HL-60 (cell line): ENCODE measurements at regions not wholly inside any gene's neighbourhood (a gene's known extent, or its start where the extent isn't known, plus 50 kb on each side); places are given as distances from the start of the nearest gene placed in this dataset.

Experiments used
- DNase-seq, 2 experiments: peaks; one replicate each; pipeline ENCODE4 v3.0.0-alpha.2; 2010 to 2020; ENCODE audit warnings: low read depth in 1 of 2, low spot score in 1 of 2
- H3K27ac ChIP-seq: fragments of 250-450 bp; sonication (Bioruptor Pico); replicated peaks from 2 replicates; pipeline ENCODE4 v1.5.1; 2020; ENCODE audit warnings: mild to moderate bottlenecking, moderate library complexity
- H3K27me3 ChIP-seq: fragments of 250-450 bp; sonication (Bioruptor Pico); 2 replicates; pipeline ENCODE4 v1.5.1; 2021; ENCODE audit warnings: mild to moderate bottlenecking, moderate library complexity; ENCODE audit not compliant: insufficient read depth, poor library complexity, severe bottlenecking
- H3K4me3 ChIP-seq: replicated peaks from 2 replicates; pipeline ENCODE4 v1.5.1; 2011; ENCODE audit warnings: mild to moderate bottlenecking, control low read depth, low read length; ENCODE audit not compliant: insufficient read depth
- GABPA ChIP-seq: IDR thresholded peaks from 2 replicates; pipeline ENCODE4 v1.6.1; 2012; ENCODE audit warnings: low read depth
- POLR2AphosphoS5 ChIP-seq: IDR thresholded peaks from 2 replicates; pipeline ENCODE4 v1.6.1; 2012; ENCODE audit warnings: low read depth
- REST ChIP-seq: IDR thresholded peaks from 2 replicates; pipeline ENCODE4 v1.6.1; 2012; ENCODE audit warnings: low read depth; ENCODE audit not compliant: insufficient replicate concordance
- SPI1 ChIP-seq: IDR thresholded peaks from 2 replicates; pipeline ENCODE4 v1.6.1; 2012; ENCODE audit warnings: low read depth, mild to moderate bottlenecking, borderline replicate concordance
- TF ChIP-seq, protein P1 (sequence below): IDR thresholded peaks from one replicate; pipeline ENCODE4 v1.5.1; 2011; ENCODE audit warnings: low read length, control low read depth, inconsistent platforms; ENCODE audit not compliant: insufficient read depth

GRCh38 chr5:60148366-60148765, 254.8 kb upstream of the PDE4D start:
- Histone ChIP-seq H3K27me3 (no peaks in the 10 kb centered on the region), H3K27ac (no peak overlapping the region), H3K4me3 (no peak overlapping the region)
- TF ChIP-seq POLR2AphosphoS5 (no peak), REST (no peak), SPI1 (no peak), GABPA (no peak)
- TF ChIP-seq, protein P1, sequence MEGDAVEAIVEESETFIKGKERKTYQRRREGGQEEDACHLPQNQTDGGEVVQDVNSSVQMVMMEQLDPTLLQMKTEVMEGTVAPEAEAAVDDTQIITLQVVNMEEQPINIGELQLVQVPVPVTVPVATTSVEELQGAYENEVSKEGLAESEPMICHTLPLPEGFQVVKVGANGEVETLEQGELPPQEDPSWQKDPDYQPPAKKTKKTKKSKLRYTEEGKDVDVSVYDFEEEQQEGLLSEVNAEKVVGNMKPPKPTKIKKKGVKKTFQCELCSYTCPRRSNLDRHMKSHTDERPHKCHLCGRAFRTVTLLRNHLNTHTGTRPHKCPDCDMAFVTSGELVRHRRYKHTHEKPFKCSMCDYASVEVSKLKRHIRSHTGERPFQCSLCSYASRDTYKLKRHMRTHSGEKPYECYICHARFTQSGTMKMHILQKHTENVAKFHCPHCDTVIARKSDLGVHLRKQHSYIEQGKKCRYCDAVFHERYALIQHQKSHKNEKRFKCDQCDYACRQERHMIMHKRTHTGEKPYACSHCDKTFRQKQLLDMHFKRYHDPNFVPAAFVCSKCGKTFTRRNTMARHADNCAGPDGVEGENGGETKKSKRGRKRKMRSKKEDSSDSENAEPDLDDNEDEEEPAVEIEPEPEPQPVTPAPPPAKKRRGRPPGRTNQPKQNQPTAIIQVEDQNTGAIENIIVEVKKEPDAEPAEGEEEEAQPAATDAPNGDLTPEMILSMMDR = no peak
- no peak for DNase-seq

DNA sequence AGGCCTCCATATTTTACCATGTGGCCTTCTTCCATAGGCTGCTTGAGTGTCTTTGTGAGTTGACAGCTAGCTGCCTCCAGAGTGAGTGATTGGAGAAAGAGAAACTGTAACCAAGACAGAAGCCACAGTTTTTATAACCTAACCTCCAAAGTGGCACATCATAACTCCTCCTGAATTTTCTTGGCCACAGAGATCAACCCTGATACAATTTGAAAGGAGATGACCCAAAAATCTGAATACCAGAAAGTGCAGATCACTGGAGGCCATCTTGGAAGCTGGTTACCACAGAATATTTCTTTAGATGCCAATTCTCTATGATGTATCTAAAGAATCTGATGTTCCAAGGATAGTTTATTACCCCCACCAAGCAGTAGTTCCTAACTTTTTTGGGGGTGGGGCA, 254.3 kb upstream of the PDE4D start:
- H3K4me3 ChIP-seq = no peak overlapping the region
- H3K27ac ChIP-seq = no peak overlapping the region
- TF ChIP-seq GABPA = no peak
- TF ChIP-seq, protein P1 = no peak
- no peak for TF ChIP-seq SPI1
- TF ChIP-seq POLR2AphosphoS5 = no peak
- TF ChIP-seq REST = no peak
- no peaks in the 10 kb centered on the region for H3K27me3 ChIP-seq
- no peak for DNase-seq

GRCh38 chr5:60143942-60144549, 250.5 kb upstream of the PDE4D start:
- Histone ChIP-seq H3K4me3 (no peak overlapping the region), H3K27me3 (no peaks in the 10 kb centered on the region), H3K27ac (no peak overlapping the region; the same call in 1 of the 2 replicates)
- TF ChIP-seq POLR2AphosphoS5 (no peak), SPI1 (no peak), GABPA (no peak), REST (no peak)
- TF ChIP-seq, protein P1 = no peak
- DNase-seq = no peak
